ENCODE measurements at regions not wholly inside any gene's neighbourhood (a gene's known extent, or its start where the extent isn't known, plus 50 kb on each side); places are given as distances from the start of the nearest gene placed in this dataset.
A peak's percentile ranks its signal among the peaks of the same experiment; 100 is the strongest.

DNA sequence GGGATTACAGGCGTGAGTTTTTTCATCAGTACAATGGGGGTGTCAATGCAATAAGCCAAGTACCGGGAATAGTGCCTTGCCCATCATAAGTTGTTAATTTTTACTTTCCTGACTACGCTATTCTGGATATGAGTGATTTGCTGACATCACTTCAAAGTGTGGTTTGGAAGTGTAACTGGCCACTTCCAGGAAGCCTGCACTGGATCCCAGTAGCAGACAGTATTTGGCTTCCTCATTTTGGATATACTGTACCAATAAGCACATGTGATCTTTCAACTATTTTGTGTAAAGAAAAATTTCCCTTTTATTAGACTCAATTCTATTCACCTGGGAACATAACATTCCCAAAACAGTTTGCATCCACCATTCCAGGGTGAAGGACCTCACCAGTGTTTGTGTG is 417.7 kb upstream of the KLF4 start:
- Histone ChIP-seq H3K27ac (no peak overlapping the region), H3K4me1 (no peaks in the 10 kb centered on the region), H3K4me3 (no peak overlapping the region), H3K36me3 (ENCODE audit: insufficient read depth in 1 of 2, low read depth in 1 of 2) (no peaks in the 10 kb centered on the region), H3K27me3 (ENCODE audit: insufficient read depth in 3 of 3, low read length in 2 of 3) (no peaks in the 10 kb centered on the region), H3K9me3 (peaks cover 6% of the 10 kb centered on the region)
- DNase-seq (no peak), ATAC-seq (no peak)
- intact Hi-C loops (cut with DNase I): no loop called here
- TF ChIP-seq, protein P1, sequence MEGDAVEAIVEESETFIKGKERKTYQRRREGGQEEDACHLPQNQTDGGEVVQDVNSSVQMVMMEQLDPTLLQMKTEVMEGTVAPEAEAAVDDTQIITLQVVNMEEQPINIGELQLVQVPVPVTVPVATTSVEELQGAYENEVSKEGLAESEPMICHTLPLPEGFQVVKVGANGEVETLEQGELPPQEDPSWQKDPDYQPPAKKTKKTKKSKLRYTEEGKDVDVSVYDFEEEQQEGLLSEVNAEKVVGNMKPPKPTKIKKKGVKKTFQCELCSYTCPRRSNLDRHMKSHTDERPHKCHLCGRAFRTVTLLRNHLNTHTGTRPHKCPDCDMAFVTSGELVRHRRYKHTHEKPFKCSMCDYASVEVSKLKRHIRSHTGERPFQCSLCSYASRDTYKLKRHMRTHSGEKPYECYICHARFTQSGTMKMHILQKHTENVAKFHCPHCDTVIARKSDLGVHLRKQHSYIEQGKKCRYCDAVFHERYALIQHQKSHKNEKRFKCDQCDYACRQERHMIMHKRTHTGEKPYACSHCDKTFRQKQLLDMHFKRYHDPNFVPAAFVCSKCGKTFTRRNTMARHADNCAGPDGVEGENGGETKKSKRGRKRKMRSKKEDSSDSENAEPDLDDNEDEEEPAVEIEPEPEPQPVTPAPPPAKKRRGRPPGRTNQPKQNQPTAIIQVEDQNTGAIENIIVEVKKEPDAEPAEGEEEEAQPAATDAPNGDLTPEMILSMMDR (IDR thresholded peaks at IDR 0.05): no peak
- 63 to 85% (median 65%) methylated on average over 3 of the region's 3 CpGs for WGBS, 3 donors

DNA sequence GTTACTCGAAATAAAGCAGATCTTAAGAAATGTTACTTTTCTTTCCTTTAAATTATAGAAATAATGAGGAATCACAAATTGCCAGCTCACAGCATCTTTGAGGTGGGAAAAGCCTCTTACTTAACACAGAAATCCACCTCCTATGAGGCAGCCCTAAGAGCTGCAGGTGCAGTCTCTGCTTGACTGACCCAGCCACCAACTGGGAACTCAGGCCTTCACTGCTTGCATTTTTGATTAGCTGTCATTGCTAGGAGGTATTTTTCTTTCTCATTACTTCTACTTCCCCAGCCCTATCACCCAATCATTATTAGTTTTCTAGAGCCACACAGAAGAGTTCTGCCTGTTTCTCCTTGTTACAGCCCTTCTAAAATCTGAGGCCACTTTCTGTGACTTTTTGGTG is 416.5 kb upstream of the KLF4 start:
- intact Hi-C loops (cut with DNase I): no loop called here
- WGBS, 3 donors: 83 to 94% (median 93%) methylated on average over 1 of the region's 1 CpG

DNA sequence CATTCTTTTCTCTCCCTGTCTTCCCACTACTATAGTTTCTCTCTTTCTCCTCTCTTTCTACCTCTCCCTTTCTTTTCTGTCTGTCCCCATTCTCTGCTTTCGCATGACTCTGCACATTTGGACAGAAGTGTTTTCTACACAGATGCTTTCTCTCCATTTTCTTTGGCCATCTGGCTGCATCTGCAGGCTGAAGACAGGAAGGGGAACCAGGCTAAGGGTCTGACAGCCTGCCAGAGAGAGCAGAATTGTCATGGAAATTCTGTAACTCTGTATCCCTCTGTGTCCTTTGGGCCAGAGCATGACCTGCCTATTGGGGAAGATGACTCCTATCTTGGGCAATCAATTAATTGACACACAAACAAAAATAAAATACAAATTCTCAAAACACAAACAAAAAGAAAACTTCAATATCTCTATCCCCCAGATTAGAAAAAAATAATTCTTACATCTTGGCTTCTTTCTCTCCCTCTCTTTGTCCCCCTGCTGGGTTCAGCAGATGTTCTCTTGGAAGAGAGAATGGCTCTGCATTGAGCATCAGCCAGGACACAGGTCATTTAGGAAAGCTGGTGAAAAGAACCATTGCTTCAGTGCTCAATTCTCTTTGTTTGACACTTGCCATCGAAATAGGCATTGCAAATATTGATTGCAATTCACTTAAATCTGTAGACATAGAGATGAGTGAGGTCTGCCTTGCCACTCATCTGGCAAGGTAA is 415.9 kb upstream of the KLF4 start:
- Histone ChIP-seq H3K4me3 (no peak overlapping the region), H3K4me1 (no peaks in the 10 kb centered on the region), H3K9me3 (no peaks in the 10 kb centered on the region), H3K36me3 (ENCODE audit: insufficient read depth in 1 of 2, low read depth in 1 of 2) (no peaks in the 10 kb centered on the region), H3K27me3 (ENCODE audit: insufficient read depth in 3 of 3, low read length in 2 of 3) (no peaks in the 10 kb centered on the region), H3K27ac (no peak overlapping the region)
- no peak for ATAC-seq
- DNase-seq: peak in 1 of 2 donors; percentile 49
- intact Hi-C loops (cut with DNase I): no loop called here
- 39 to 57% (median 44%) methylated on average over 2 of the region's 2 CpGs for WGBS, 3 donors
- TF ChIP-seq, protein P1 (IDR thresholded peaks at IDR 0.05): no peak

More for the DNA sequence above, 416.5 kb upstream of the KLF4 start:
- no peaks in the 10 kb centered on the region for H3K4me1 ChIP-seq
- ATAC-seq (no peak), DNase-seq (no peak)
- H3K36me3 ChIP-seq (ENCODE audit: insufficient read depth in 1 of 2, low read depth in 1 of 2): no peaks in the 10 kb centered on the region
- TF ChIP-seq, protein P1 (IDR thresholded peaks at IDR 0.05): no peak
- H3K27me3 ChIP-seq (ENCODE audit: insufficient read depth in 3 of 3, low read length in 2 of 3): no peaks in the 10 kb centered on the region
- no peak overlapping the region for H3K27ac ChIP-seq
- H3K9me3 ChIP-seq: no peaks in the 10 kb centered on the region
- H3K4me3 ChIP-seq: no peak overlapping the region

DNA sequence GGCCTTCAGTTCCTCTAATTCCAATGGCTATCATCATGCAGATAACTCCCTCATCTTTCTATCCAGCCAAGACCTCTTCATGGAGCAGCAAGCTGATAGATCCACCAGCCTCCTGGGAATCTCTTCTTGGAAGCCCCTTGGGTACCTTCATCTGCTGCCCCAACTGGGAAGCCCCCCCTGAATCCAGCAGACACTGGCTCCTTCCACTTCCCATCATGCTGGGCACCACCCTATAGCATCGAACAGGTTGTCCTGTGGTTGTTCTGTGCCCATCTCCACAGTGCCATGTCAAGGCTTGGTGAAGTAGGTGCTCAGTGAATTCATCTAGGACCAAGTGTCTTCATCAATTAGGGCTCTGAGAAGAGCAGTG is 410.4 kb upstream of the KLF4 start:
- Histone ChIP-seq H3K27me3 (ENCODE audit: insufficient read depth in 3 of 3, low read length in 2 of 3) (no peaks in the 10 kb centered on the region), H3K4me3 (no peak overlapping the region), H3K27ac (no peak overlapping the region), H3K36me3 (ENCODE audit: insufficient read depth in 1 of 2, low read depth in 1 of 2) (no peaks in the 10 kb centered on the region), H3K9me3 (no peaks in the 10 kb centered on the region), H3K4me1 (peaks cover 16% of the 10 kb centered on the region)
- ATAC-seq (no peak), DNase-seq (no peak)
- TF ChIP-seq, protein P1 (IDR thresholded peaks at IDR 0.05): no peak
- WGBS, 3 donors: 94 to 100% (median 96%) methylated on average over 1 of the region's 1 CpG
- intact Hi-C loops (cut with DNase I): no loop called here

DNA sequence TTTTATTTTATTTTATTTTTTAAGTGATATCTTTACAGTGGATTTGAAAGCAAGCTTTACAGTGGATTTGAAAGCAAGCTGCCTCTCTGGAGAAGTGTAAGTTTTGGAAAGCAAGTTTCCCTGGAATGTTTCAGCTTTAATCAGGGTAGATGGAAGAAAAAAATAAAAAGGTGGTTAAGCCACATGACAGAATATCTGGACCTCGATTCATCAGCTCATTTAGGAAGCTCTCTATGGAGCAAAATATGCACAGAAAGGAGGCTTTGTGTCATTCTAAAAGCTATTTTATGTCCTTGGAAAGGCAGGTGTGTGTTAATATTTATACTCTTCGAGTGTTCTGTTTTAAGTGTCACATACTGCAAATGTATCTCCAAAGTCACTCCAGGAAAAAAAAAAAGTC is 409.2 kb upstream of the KLF4 start:
- Histone ChIP-seq H3K4me3 (no peak overlapping the region), H3K27me3 (ENCODE audit: insufficient read depth in 3 of 3, low read length in 2 of 3) (no peaks in the 10 kb centered on the region), H3K9me3 (no peaks in the 10 kb centered on the region), H3K36me3 (ENCODE audit: insufficient read depth in 1 of 2, low read depth in 1 of 2) (no peaks in the 10 kb centered on the region), H3K4me1 (peaks cover 16% of the 10 kb centered on the region), H3K27ac (no peak overlapping the region)
- TF ChIP-seq, protein P1 (IDR thresholded peaks at IDR 0.05): no peak
- WGBS, 3 donors: 44 to 64% (median 46%) methylated on average over 2 of the region's 2 CpGs
- intact Hi-C loops (cut with DNase I): no loop called here
- DNase-seq (no peak), ATAC-seq (no peak)
